ENCODE measurements at regions not wholly inside any gene's neighbourhood (a gene's known extent, or its start where the extent isn't known, plus 50 kb on each side); places are given as distances from the start of the nearest gene placed in this dataset.

DNA sequence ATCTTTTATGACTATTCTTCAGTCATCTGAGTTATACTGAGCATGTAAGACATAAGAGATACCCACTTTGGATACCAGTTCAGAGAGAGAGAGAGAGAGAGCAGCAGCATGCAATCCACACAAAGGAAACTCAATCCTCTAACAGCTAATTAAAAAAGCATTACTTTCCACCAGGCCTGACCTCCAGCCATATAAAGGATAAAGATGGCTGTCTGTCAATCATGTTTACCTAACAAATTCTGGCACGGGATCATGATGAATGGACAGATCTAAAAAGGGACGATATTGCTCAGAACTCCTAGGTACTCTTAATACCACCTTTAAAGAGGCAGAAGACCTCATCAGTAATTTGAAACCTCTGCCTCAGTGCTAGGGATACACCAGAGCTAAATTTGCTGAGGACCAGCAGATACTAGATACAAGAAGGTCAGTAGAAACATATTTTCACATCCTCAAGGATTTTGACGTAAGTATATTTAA, 159.2 kb downstream of the RPS12 start:
- ChIA-PET CTCF (interaction anchor here (0.6 to 1.2 kb wide), 5 partner anchors 10 to 564 kb away, joined by 3 to 7 read pairs (median 4); no protein-coding TSS in a partner anchor), POLR2A (no interaction called here)
- Mint-ChIP-seq H3K27ac (ENCODE audit: low read depth, unreplicated experiment) (no peak overlapping the region), H3K27me3 (ENCODE audit: insufficient read depth, unreplicated experiment) (peaks cover 93% of the 10 kb centered on the region), H3K36me3 (ENCODE audit: insufficient read depth, unreplicated experiment) (no peaks in the 10 kb centered on the region), H3K4me3 (ENCODE audit: unreplicated experiment) (no peak overlapping the region), H3K9me3 (ENCODE audit: unreplicated experiment) (no peaks in the 10 kb centered on the region), H3K4me1 (ENCODE audit: insufficient read depth, unreplicated experiment) (no peaks in the 10 kb centered on the region)
- DNase-seq (ENCODE audit: unreplicated experiment), result no peak
- TF ChIP-seq, protein P1, sequence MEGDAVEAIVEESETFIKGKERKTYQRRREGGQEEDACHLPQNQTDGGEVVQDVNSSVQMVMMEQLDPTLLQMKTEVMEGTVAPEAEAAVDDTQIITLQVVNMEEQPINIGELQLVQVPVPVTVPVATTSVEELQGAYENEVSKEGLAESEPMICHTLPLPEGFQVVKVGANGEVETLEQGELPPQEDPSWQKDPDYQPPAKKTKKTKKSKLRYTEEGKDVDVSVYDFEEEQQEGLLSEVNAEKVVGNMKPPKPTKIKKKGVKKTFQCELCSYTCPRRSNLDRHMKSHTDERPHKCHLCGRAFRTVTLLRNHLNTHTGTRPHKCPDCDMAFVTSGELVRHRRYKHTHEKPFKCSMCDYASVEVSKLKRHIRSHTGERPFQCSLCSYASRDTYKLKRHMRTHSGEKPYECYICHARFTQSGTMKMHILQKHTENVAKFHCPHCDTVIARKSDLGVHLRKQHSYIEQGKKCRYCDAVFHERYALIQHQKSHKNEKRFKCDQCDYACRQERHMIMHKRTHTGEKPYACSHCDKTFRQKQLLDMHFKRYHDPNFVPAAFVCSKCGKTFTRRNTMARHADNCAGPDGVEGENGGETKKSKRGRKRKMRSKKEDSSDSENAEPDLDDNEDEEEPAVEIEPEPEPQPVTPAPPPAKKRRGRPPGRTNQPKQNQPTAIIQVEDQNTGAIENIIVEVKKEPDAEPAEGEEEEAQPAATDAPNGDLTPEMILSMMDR (IDR thresholded peaks at IDR 0.05; ENCODE audit: unreplicated experiment), result no peak
- no TSS peak for BruUV-seq (replicated peaks)
- intact Hi-C loops (cut with micrococcal nuclease), result no loop called here

DNA sequence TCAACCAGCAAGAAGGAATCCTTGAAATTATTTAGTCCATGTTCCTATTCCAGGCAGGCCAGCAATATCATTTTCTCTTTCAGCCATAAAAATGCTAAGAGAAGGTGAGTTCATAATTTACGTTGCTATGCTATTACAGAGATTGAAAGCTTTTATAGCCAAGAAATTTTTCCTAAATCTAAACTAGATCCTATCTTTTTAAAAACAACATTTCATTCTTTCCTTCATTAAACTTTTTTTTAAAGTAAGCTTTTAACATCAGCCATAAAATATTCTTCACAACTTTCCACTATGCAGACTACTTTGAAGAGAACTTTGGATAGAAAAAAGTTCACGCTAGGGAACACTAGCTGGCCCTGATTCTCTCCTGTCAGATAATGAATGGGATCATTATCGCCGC, 159.8 kb downstream of the RPS12 start:
- CTCF ChIA-PET, result interaction anchor here (0.6 to 1.2 kb wide), 5 partner anchors 10 to 564 kb away, joined by 3 to 7 read pairs (median 4); no protein-coding TSS in a partner anchor
- POLR2A ChIA-PET, result no interaction called here

DNA sequence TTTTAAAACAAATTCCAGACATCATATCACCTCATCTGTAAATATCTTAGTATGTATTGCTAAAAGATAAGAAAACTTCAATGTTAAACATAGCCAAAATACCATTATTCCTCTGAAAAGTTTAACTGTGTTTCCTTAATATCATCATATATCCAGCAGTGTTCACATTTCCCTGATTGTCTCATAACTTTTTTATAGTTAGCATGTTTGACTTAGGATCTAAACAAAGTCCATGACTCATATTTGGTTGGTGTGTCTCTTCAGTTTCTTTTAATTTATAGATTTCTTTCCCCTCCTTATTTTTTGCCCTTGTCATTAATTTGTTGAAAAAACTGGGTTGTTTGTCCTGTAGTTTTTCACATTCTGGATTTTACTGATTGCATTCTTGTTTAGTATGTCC, 163.0 kb downstream of the RPS12 start:
- Mint-ChIP-seq H3K27me3 (ENCODE audit: insufficient read depth, unreplicated experiment) (peaks cover 98% of the 10 kb centered on the region), H3K36me3 (ENCODE audit: insufficient read depth, unreplicated experiment) (no peaks in the 10 kb centered on the region), H3K4me1 (ENCODE audit: insufficient read depth, unreplicated experiment) (no peaks in the 10 kb centered on the region), H3K27ac (ENCODE audit: low read depth, unreplicated experiment) (no peak overlapping the region), H3K4me3 (ENCODE audit: unreplicated experiment) (no peak overlapping the region), H3K9me3 (ENCODE audit: unreplicated experiment) (no peaks in the 10 kb centered on the region)
- DNase-seq (ENCODE audit: unreplicated experiment), result no peak
- intact Hi-C loops (cut with micrococcal nuclease), result no loop called here
- POLR2A ChIA-PET, result no interaction called here
- CTCF ChIA-PET, result no interaction called here
- no TSS peak for BruUV-seq (replicated peaks)
- TF ChIP-seq, protein P1 (IDR thresholded peaks at IDR 0.05; ENCODE audit: unreplicated experiment), result no peak

More for the DNA sequence above, 159.8 kb downstream of the RPS12 start:
- H3K36me3 Mint-ChIP-seq (ENCODE audit: insufficient read depth, unreplicated experiment), result no peaks in the 10 kb centered on the region
- TF ChIP-seq, protein P1 (IDR thresholded peaks at IDR 0.05; ENCODE audit: unreplicated experiment), result no peak
- intact Hi-C loops (cut with micrococcal nuclease), result no loop called here
- no peak for DNase-seq (ENCODE audit: unreplicated experiment)
- H3K9me3 Mint-ChIP-seq (ENCODE audit: unreplicated experiment), result no peaks in the 10 kb centered on the region
- no peak overlapping the region for H3K4me3 Mint-ChIP-seq (ENCODE audit: unreplicated experiment)
- no TSS peak for BruUV-seq (replicated peaks)
- no peak overlapping the region for H3K27ac Mint-ChIP-seq (ENCODE audit: low read depth, unreplicated experiment)
- H3K4me1 Mint-ChIP-seq (ENCODE audit: insufficient read depth, unreplicated experiment), result no peaks in the 10 kb centered on the region
- H3K27me3 Mint-ChIP-seq (ENCODE audit: insufficient read depth, unreplicated experiment), result peaks cover 94% of the 10 kb centered on the region

DNA sequence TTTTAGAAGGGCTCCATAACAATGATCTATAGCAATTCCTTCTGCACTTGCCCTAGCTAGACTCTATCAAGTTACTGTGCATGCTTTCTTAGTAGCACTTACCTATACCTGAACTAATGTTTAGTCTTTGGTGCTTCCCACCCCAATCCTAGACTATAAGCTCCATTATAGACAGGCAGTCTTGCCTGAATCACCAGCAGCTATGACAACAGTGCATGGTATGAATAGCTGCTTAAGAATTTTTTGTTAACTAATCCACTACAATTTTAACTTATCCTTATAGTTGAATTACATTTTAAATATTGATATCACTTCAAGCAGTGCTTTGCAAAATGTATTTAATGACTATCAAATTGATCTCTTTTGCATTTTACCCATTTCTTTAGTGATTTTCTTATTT, 164.3 kb downstream of the RPS12 start:
- TF ChIP-seq, protein P1 (IDR thresholded peaks at IDR 0.05; ENCODE audit: unreplicated experiment), result no peak
- no peaks in the 10 kb centered on the region for H3K4me1 Mint-ChIP-seq (ENCODE audit: insufficient read depth, unreplicated experiment)
- H3K9me3 Mint-ChIP-seq (ENCODE audit: unreplicated experiment), result no peaks in the 10 kb centered on the region
- ChIA-PET CTCF (interaction anchor here (1.0 to 1.2 kb wide), 2 partner anchors 14 to 16 kb away, joined by 4 read pairs; no protein-coding TSS in a partner anchor), POLR2A (no interaction called here)
- no TSS peak for BruUV-seq (replicated peaks)
- DNase-seq (ENCODE audit: unreplicated experiment), result no peak
- H3K27ac Mint-ChIP-seq (ENCODE audit: low read depth, unreplicated experiment), result no peak overlapping the region
- H3K4me3 Mint-ChIP-seq (ENCODE audit: unreplicated experiment), result no peak overlapping the region
- H3K27me3 Mint-ChIP-seq (ENCODE audit: insufficient read depth, unreplicated experiment), result peaks cover 100% of the 10 kb centered on the region
- no peaks in the 10 kb centered on the region for H3K36me3 Mint-ChIP-seq (ENCODE audit: insufficient read depth, unreplicated experiment)
- intact Hi-C loops (cut with micrococcal nuclease), result no loop called here

All from MCF 10A (cell line).